Mucosa of descending colon (tissue), 3 donors: ENCODE measurements at regions not wholly inside any gene's neighbourhood (a gene's known extent, or its start where the extent isn't known, plus 50 kb on each side); places are given as distances from the start of the nearest gene placed in this dataset.

Experiments used
- ATAC-seq: fragments of 200-7000 bp; cut with Tn5 transposase; one replicate; pipeline ENCODE4 v1.9.1; 2020; ENCODE audit warnings: mild to moderate bottlenecking, moderate library complexity
- DNase-seq, 3 donors: peaks; one replicate each; pipeline ENCODE4 v3.0.0-alpha.2; 2020
- H3K36me3 ChIP-seq: fragments of 200-600 bp; one replicate; pipeline ENCODE4 v1.8.0; 2021; ENCODE audit warnings: low read depth, mild to moderate bottlenecking
- H3K4me1 ChIP-seq: fragments of 200-600 bp; one replicate; pipeline ENCODE4 v1.8.0; 2021; ENCODE audit warnings: low read depth, mild to moderate bottlenecking
- H3K4me3 ChIP-seq: fragments of 200-600 bp; one replicate; pipeline ENCODE4 v1.8.0; 2021; ENCODE audit warnings: mild to moderate bottlenecking
- H3K9me3 ChIP-seq: fragments of 200-600 bp; one replicate; pipeline ENCODE4 v1.8.0; 2021; ENCODE audit warnings: mild to moderate bottlenecking
- CTCF ChIP-seq: fragments of 200-600 bp; IDR thresholded peaks from one replicate; pipeline ENCODE4 v1.8.0; 2022; ENCODE audit warnings: antibody characterized with exemption, mild to moderate bottlenecking
- intact Hi-C, 2 donors: fragments of 100-400 bp; cut with DNase I in 1 of 2; cut with micrococcal nuclease in 1 of 2; formaldehyde crosslinking; loops; one replicate each; pipeline versions ENCODE4 v1.11.0 to v1.11.1; 2022; cut with DNase I, micrococcal nuclease
- donor health status: DM: no; HTN: no; CAD: no; lungs with moderate emphysema.
- donor health status: DM: no; HTN: no; CAD: no.
- donor health status: DM: no; HTN: yes; CAD: no.

- Histone ChIP-seq H3K4me3 (no peak overlapping the region), H3K9me3 (no peaks in the 10 kb centered on the region), H3K36me3 (no peaks in the 10 kb centered on the region), H3K4me1 (no peaks in the 10 kb centered on the region)
- no peak for DNase-seq
- ATAC-seq: no peak
- no peak for TF ChIP-seq CTCF
- intact Hi-C loops: no loop called here
Measured at GRCh38 chr15:96593735-96594134, 263.2 kb downstream of the NR2F2 start.

- ATAC-seq (no peak), DNase-seq (no peak)
- no peaks in the 10 kb centered on the region for H3K9me3 ChIP-seq
- H3K4me3 ChIP-seq: no peak overlapping the region
- intact Hi-C loops: no loop called here
- H3K4me1 ChIP-seq: no peaks in the 10 kb centered on the region
- H3K36me3 ChIP-seq: no peaks in the 10 kb centered on the region
- no peak for TF ChIP-seq CTCF
Measured at GRCh38 chr15:96595951-96596350, 265.5 kb downstream of the NR2F2 start.

- H3K4me3 ChIP-seq: no peak overlapping the region
- intact Hi-C loops: no loop called here
- H3K4me1 ChIP-seq: no peaks in the 10 kb centered on the region
- no peaks in the 10 kb centered on the region for H3K36me3 ChIP-seq
- H3K9me3 ChIP-seq: no peaks in the 10 kb centered on the region
- DNase-seq (no peak), ATAC-seq (no peak)
- no peak for TF ChIP-seq CTCF
Measured at GRCh38 chr15:96598514-96598913, 268.0 kb downstream of the NR2F2 start.

GRCh38 chr15:96599268-96599667 lies 268.8 kb downstream of the NR2F2 start:
- intact Hi-C loops: no loop called here
- TF ChIP-seq CTCF: no peak
- ATAC-seq: no peak
- DNase-seq: no peak
- H3K4me1 ChIP-seq: no peaks in the 10 kb centered on the region
- no peaks in the 10 kb centered on the region for H3K36me3 ChIP-seq
- no peak overlapping the region for H3K4me3 ChIP-seq
- no peaks in the 10 kb centered on the region for H3K9me3 ChIP-seq

- intact Hi-C loops: no loop called here
- Histone ChIP-seq H3K4me3 (no peak overlapping the region), H3K4me1 (no peaks in the 10 kb centered on the region), H3K36me3 (no peaks in the 10 kb centered on the region), H3K9me3 (no peaks in the 10 kb centered on the region)
- TF ChIP-seq CTCF: no peak
- no peak for ATAC-seq
- DNase-seq: no peak
Measured at GRCh38 chr15:96600350-96600749, 269.9 kb downstream of the NR2F2 start.

GRCh38 chr15:96606617-96607016 lies 276.1 kb downstream of the NR2F2 start:
- DNase-seq (no peak), ATAC-seq (no peak)
- intact Hi-C loops: no loop called here
- Histone ChIP-seq H3K4me3 (no peak overlapping the region), H3K4me1 (no peaks in the 10 kb centered on the region), H3K9me3 (no peaks in the 10 kb centered on the region), H3K36me3 (no peaks in the 10 kb centered on the region)
- no peak for TF ChIP-seq CTCF
